Stimulated activated CD4-positive, alpha-beta T cell treated with anti-CD3 and anti-CD28 coated beads, Interleukin-4, amount 100 ng/mL, for 24 hours (primary cell): ENCODE measurements at regions not wholly inside any gene's neighbourhood (a gene's known extent, or its start where the extent isn't known, plus 50 kb on each side); places are given as distances from the start of the nearest gene placed in this dataset.
"Not testable (repeated sequence)": the region's sequence is repeated elsewhere in the genome, so short reads cannot be mapped to it uniquely, and the experiment has no call there.

ENCODE experiments used
- DNase-seq: peaks from one replicate; pipeline ENCODE4 v3.0.0-alpha.2; 2020

GRCh38 chr7:156050636-156051569 lies 238.6 kb upstream of the SHH start:
- no peak for DNase-seq

GRCh38 chr7:156049366-156049765 lies 237.1 kb upstream of the SHH start:
- no peak for DNase-seq

GRCh38 chr7:156046031-156046560 lies 233.8 kb upstream of the SHH start:
- no peak for DNase-seq

- DNase-seq = no peak
These were observed 231.3 kb upstream of the SHH start for GRCh38 chr7:156043416-156044178.

- DNase-seq = no peak
These were observed 229.1 kb upstream of the SHH start for GRCh38 chr7:156041398-156041797.

- no peak for DNase-seq
These were observed 227.9 kb upstream of the SHH start for GRCh38 chr7:156039971-156040677.

GRCh38 chr7:156039194-156039593 lies 226.9 kb upstream of the SHH start:
- DNase-seq = no peak

- DNase-seq = no peak
These were observed 226.1 kb upstream of the SHH start for GRCh38 chr7:156038345-156038744.

- no peak for DNase-seq
These were observed 223.9 kb upstream of the SHH start for GRCh38 chr7:156036153-156036552.

- DNase-seq = not testable (repeated sequence)
These were observed 223.1 kb upstream of the SHH start for GRCh38 chr7:156035387-156035786.

GRCh38 chr7:156034397-156034796 lies 222.1 kb upstream of the SHH start:
- no peak for DNase-seq

- DNase-seq = no peak
These were observed 220.7 kb upstream of the SHH start for GRCh38 chr7:156032973-156033372.

GRCh38 chr7:156031679-156032478 lies 219.6 kb upstream of the SHH start:
- DNase-seq = no peak

- no peak for DNase-seq
These were observed 217.3 kb upstream of the SHH start for GRCh38 chr7:156029460-156030007.

- DNase-seq = no peak
These were observed 216.3 kb upstream of the SHH start for GRCh38 chr7:156028521-156028920.

GRCh38 chr7:156027821-156028220 lies 215.6 kb upstream of the SHH start:
- DNase-seq = no peak

GRCh38 chr7:156026603-156027002 lies 214.3 kb upstream of the SHH start:
- no peak for DNase-seq

- no peak for DNase-seq
These were observed 213.9 kb upstream of the SHH start for GRCh38 chr7:156026076-156026600.

- no peak for DNase-seq
These were observed 213.4 kb upstream of the SHH start for GRCh38 chr7:156025675-156026074.

GRCh38 chr7:156024201-156024600 lies 211.9 kb upstream of the SHH start:
- no peak for DNase-seq
